ENCODE measurements at regions not wholly inside any gene's neighbourhood (a gene's known extent, or its start where the extent isn't known, plus 50 kb on each side); places are given as distances from the start of the nearest gene placed in this dataset.

DNA sequence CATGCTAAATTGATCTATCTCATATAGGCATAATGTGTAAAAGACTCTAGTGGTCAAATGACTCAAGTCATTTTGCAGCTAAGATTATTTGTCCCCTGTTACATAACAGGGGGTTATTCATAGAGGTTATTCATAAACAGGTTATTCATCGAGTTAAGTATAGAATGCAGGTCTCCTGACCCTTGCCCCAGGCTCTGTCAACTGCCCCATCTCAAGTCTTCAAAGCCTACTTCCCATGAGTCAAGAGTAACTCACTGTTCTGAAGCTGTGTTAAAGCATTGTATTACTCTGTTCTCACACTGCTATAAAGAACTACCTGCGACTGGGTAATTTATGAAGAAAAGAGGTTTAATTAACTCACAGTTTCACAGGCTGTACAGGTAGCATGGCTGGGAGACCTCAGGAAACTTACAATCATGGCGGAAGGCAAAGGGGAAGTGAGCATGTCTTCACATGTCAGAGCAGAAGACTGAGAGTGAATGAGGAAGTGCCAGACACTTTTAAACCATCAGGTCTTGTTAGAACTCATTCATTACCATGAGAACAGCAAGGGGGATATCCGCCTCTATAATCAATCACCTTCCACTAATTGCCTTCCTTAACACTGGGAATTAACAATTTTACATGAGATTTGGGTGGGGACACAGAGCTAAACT lies 226.2 kb upstream of the BLID start:
- no peak for DNase-seq (ENCODE audit: extremely low read depth in 1 of 4, low spot score in 3 of 4)
- no peaks in the 10 kb centered on the region for H3K9me3 ChIP-seq (replicated peaks; ENCODE audit: control insufficient read depth, insufficient read depth, low read depth, low read length)
- CTCF ChIA-PET (ENCODE audit: low intra/inter-chr PET ratio), result no interaction called here
- intact Hi-C loops (cut with micrococcal nuclease), result no loop called here
- no peaks in the 10 kb centered on the region for H4K20me1 ChIP-seq (replicated peaks; ENCODE audit: control insufficient read depth, insufficient read depth, low read length)
- H3K9ac ChIP-seq (ENCODE audit: insufficient read depth in 1 of 2, low read depth in 2 of 2, low read length in 2 of 2), result no peak overlapping the region
- H3K79me2 ChIP-seq (ENCODE audit: control insufficient read depth, insufficient read depth, low read length), result no peaks in the 10 kb centered on the region
- POLR2A ChIA-PET, result no interaction called here
- no peak overlapping the region for H3K27ac ChIP-seq (ENCODE audit: extremely low read depth, low read depth, low read length)
- H3K4me3 ChIP-seq, result no peak overlapping the region
- H2AFZ ChIP-seq (ENCODE audit: low read depth, low read length), result no peak overlapping the region
- BruUV-seq (replicated peaks), result no TSS peak
- in situ Hi-C loops (cut with MboI), result no loop called here
- no peak for FAIRE-seq
- H3K4me1 ChIP-seq (replicated peaks in 1 of 2; ENCODE audit: control insufficient read depth in 2 of 2, insufficient read depth in 2 of 2, low read length in 2 of 2), result no peaks in the 10 kb centered on the region
- WGBS (ENCODE audit: insufficient coverage, low coverage, missing lambda C conversion rate), result 2% methylated on average over 4 of the region's 4 CpGs
- H3K9me1 ChIP-seq (ENCODE audit: control insufficient read depth, insufficient read depth, low read length), result no peaks in the 10 kb centered on the region
- ATAC-seq, result no peak
- H3K36me3 ChIP-seq (ENCODE audit: control insufficient read depth, insufficient read depth, low read length), result no peaks in the 10 kb centered on the region
- no peak overlapping the region for H3K4me2 ChIP-seq (ENCODE audit: insufficient read depth, low read length)
- H3K27me3 ChIP-seq (ENCODE audit: control insufficient read depth in 2 of 2, insufficient read depth in 2 of 2, low read length in 2 of 2), result no peaks in the 10 kb centered on the region
- TF ChIP-seq HNRNPUL1 (IDR thresholded peaks at IDR 0.05; ENCODE audit: low read length) (no peak), SNRNP70 (optimal IDR thresholded peaks at IDR 0.05; ENCODE audit: low read depth, low read length) (no peak), SIX5 (IDR thresholded peaks at IDR 0.05; ENCODE audit: borderline replicate concordance in 1 of 2, insufficient read depth in 1 of 2, low read depth in 1 of 2, low read length in 2 of 2) (no peak), PHF21A (IDR thresholded peaks at IDR 0.05; ENCODE audit: borderline replicate concordance, low read depth) (no peak), FOXP1 (CRISPR knock-in tag; IDR thresholded peaks at IDR 0.05) (no peak), ZNF347 (CRISPR knock-in tag; IDR thresholded peaks at IDR 0.05; ENCODE audit: low read depth) (no peak), SMC3 (conservative IDR thresholded peaks at IDR 0.05; ENCODE audit: insufficient read depth, low read depth, low read length) (no peak), HEY1 (CRISPR knock-in tag; IDR thresholded peaks at IDR 0.05; ENCODE audit: borderline replicate concordance) (no peak), TRIM24 (IDR thresholded peaks at IDR 0.05) (no peak), CHCHD3 (CRISPR knock-in tag; IDR thresholded peaks at IDR 0.05) (no peak), TAF9B (IDR thresholded peaks at IDR 0.05; ENCODE audit: partially characterized antibody) (no peak), ZNF3 (CRISPR knock-in tag; IDR thresholded peaks at IDR 0.05) (no peak), DIDO1 (tag; IDR thresholded peaks at IDR 0.05; ENCODE audit: low read depth) (no peak)
- TF ChIP-seq, protein P1, sequence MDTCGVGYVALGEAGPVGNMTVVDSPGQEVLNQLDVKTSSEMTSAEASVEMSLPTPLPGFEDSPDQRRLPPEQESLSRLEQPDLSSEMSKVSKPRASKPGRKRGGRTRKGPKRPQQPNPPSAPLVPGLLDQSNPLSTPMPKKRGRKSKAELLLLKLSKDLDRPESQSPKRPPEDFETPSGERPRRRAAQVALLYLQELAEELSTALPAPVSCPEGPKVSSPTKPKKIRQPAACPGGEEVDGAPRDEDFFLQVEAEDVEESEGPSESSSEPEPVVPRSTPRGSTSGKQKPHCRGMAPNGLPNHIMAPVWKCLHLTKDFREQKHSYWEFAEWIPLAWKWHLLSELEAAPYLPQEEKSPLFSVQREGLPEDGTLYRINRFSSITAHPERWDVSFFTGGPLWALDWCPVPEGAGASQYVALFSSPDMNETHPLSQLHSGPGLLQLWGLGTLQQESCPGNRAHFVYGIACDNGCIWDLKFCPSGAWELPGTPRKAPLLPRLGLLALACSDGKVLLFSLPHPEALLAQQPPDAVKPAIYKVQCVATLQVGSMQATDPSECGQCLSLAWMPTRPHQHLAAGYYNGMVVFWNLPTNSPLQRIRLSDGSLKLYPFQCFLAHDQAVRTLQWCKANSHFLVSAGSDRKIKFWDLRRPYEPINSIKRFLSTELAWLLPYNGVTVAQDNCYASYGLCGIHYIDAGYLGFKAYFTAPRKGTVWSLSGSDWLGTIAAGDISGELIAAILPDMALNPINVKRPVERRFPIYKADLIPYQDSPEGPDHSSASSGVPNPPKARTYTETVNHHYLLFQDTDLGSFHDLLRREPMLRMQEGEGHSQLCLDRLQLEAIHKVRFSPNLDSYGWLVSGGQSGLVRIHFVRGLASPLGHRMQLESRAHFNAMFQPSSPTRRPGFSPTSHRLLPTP (IDR thresholded peaks at IDR 0.05; ENCODE audit: borderline replicate concordance, extremely low read depth, insufficient read length), result no peak
- TF ChIP-seq, protein P2, sequence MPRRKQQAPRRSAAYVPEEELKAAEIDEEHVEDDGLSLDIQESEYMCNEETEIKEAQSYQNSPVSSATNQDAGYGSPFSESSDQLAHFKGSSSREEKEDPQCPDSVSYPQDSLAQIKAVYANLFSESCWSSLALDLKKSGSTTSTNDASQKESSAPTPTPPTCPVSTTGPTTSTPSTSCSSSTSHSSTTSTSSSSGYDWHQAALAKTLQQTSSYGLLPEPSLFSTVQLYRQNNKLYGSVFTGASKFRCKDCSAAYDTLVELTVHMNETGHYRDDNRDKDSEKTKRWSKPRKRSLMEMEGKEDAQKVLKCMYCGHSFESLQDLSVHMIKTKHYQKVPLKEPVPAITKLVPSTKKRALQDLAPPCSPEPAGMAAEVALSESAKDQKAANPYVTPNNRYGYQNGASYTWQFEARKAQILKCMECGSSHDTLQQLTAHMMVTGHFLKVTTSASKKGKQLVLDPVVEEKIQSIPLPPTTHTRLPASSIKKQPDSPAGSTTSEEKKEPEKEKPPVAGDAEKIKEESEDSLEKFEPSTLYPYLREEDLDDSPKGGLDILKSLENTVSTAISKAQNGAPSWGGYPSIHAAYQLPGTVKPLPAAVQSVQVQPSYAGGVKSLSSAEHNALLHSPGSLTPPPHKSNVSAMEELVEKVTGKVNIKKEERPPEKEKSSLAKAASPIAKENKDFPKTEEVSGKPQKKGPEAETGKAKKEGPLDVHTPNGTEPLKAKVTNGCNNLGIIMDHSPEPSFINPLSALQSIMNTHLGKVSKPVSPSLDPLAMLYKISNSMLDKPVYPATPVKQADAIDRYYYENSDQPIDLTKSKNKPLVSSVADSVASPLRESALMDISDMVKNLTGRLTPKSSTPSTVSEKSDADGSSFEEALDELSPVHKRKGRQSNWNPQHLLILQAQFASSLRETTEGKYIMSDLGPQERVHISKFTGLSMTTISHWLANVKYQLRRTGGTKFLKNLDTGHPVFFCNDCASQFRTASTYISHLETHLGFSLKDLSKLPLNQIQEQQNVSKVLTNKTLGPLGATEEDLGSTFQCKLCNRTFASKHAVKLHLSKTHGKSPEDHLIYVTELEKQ (CRISPR knock-in tag; IDR thresholded peaks at IDR 0.05), result no peak
- TF ChIP-seq, protein P3, sequence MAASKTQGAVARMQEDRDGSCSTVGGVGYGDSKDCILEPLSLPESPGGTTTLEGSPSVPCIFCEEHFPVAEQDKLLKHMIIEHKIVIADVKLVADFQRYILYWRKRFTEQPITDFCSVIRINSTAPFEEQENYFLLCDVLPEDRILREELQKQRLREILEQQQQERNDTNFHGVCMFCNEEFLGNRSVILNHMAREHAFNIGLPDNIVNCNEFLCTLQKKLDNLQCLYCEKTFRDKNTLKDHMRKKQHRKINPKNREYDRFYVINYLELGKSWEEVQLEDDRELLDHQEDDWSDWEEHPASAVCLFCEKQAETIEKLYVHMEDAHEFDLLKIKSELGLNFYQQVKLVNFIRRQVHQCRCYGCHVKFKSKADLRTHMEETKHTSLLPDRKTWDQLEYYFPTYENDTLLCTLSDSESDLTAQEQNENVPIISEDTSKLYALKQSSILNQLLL (CRISPR knock-in tag; IDR thresholded peaks at IDR 0.05; ENCODE audit: borderline replicate concordance), result no peak

Measured in K562 (cell line).